ENCODE measurements at regions not wholly inside any gene's neighbourhood (a gene's known extent, or its start where the extent isn't known, plus 50 kb on each side); places are given as distances from the start of the nearest gene placed in this dataset.

GRCh38 chr3:115279939-115280338 lies 132.9 kb upstream of the ZBTB20 start:
- TF ChIP-seq, protein P1, sequence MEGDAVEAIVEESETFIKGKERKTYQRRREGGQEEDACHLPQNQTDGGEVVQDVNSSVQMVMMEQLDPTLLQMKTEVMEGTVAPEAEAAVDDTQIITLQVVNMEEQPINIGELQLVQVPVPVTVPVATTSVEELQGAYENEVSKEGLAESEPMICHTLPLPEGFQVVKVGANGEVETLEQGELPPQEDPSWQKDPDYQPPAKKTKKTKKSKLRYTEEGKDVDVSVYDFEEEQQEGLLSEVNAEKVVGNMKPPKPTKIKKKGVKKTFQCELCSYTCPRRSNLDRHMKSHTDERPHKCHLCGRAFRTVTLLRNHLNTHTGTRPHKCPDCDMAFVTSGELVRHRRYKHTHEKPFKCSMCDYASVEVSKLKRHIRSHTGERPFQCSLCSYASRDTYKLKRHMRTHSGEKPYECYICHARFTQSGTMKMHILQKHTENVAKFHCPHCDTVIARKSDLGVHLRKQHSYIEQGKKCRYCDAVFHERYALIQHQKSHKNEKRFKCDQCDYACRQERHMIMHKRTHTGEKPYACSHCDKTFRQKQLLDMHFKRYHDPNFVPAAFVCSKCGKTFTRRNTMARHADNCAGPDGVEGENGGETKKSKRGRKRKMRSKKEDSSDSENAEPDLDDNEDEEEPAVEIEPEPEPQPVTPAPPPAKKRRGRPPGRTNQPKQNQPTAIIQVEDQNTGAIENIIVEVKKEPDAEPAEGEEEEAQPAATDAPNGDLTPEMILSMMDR (IDR thresholded peaks at IDR 0.05; ENCODE audit: low read depth, low read length) = no peak
- no peak for DNase-seq (ENCODE audit: extremely low read depth, low read depth)

- DNase-seq (ENCODE audit: extremely low read depth, low read depth) = no peak
- TF ChIP-seq, protein P1 (IDR thresholded peaks at IDR 0.05; ENCODE audit: low read depth, low read length) = no peak
Measured at GRCh38 chr3:115280506-115280905, 133.4 kb upstream of the ZBTB20 start.

- no peak for DNase-seq (ENCODE audit: extremely low read depth, low read depth)
Measured at GRCh38 chr3:115281697-115282675, 134.9 kb upstream of the ZBTB20 start.

DNA sequence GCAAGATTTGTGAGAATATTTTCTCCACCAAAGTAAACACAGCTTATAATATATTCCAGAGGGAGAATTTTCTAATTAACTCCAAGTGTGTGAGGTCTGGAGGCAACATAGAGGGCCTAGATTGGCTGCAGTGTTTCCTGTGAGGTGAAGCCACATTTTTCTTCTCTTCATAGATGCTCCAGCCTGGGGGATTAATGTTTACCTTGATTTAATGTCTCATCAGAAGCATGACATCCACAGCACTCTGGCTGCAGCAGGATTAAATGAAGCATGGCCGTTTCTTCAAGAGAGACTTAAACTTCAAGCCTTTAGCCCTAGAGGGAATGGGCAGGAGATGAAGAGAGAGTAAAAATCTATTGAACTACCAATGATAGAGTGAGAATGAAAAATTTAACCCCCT lies 137.9 kb upstream of the ZBTB20 start:
- TF ChIP-seq, protein P1 (IDR thresholded peaks at IDR 0.05; ENCODE audit: low read depth, low read length) = no peak
- DNase-seq (ENCODE audit: extremely low read depth, low read depth) = no peak

More at GRCh38 chr3:115281697-115282675, 134.9 kb upstream of the ZBTB20 start:
- TF ChIP-seq, protein P1 (IDR thresholded peaks at IDR 0.05; ENCODE audit: low read depth, low read length) = no peak

DNA sequence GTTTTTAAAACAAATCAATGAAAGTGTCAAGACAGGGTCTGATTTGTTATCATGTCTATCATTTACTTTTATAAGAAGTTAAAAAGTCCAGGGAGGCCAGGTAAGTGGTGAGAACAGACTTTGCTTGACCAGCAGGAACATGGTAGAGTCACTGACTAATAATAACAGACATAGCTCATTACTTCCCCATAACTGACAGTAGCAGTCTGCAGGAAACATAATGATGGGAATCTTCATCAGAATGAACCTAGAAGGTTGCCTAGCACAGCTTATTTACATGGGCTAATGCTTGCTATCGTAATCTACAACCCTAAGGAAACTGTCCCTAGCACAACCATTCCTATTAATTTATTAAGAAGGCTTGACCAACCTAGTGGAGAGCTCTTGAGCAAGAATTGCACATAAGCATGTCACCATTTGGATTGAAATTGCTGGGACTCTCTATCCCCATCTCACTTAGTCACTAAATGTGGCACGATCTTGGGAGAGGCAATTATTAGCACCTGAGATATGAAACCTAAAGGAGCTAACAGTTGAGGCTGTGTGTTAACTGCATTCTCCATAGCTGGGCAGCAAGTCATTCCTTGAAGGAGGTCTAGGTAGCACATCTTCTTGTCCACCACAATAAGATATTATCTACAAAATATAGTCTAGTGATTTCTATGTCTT lies 139.6 kb upstream of the ZBTB20 start:
- DNase-seq (ENCODE audit: extremely low read depth, low read depth) = no peak
- TF ChIP-seq, protein P1 (IDR thresholded peaks at IDR 0.05; ENCODE audit: low read depth, low read length) = no peak

DNA sequence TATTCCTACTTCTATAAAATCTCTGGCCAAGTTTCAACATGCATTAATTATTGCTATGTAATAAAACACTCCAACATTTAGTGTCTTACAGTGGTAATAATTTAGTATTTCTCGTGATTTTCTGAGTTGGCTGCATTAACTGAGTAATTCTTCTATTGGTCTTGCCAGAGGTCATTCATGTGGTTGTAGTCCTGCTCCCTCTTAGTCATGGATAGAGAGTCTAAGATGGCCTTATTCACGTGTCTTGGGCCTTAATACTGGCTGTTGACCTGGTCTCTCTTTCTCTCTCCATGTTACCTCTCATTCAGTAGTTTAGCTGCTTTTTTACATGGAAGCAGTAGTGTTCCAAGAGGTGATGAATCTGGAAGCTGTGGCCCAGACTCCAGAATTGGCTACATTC lies 140.1 kb upstream of the ZBTB20 start:
- TF ChIP-seq, protein P1 (IDR thresholded peaks at IDR 0.05; ENCODE audit: low read depth, low read length) = no peak
- no peak for DNase-seq (ENCODE audit: extremely low read depth, low read depth)

- DNase-seq (ENCODE audit: extremely low read depth, low read depth) = no peak
Measured at GRCh38 chr3:115292131-115292530, 145.0 kb upstream of the ZBTB20 start.

More at GRCh38 chr3:115292131-115292530, 145.0 kb upstream of the ZBTB20 start:
- TF ChIP-seq, protein P1 (IDR thresholded peaks at IDR 0.05; ENCODE audit: low read depth, low read length) = no peak

Data from AG09319 (cell line).